ENCODE measurements at regions not wholly inside any gene's neighbourhood (a gene's known extent, or its start where the extent isn't known, plus 50 kb on each side); places are given as distances from the start of the nearest gene placed in this dataset.
A peak's percentile ranks its signal among the peaks of the same experiment; 100 is the strongest.

- no peak for DNase-seq
Observed at GRCh38 chr5:56617998-56618397, 197.4 kb upstream of the MAP3K1 start.

DNA sequence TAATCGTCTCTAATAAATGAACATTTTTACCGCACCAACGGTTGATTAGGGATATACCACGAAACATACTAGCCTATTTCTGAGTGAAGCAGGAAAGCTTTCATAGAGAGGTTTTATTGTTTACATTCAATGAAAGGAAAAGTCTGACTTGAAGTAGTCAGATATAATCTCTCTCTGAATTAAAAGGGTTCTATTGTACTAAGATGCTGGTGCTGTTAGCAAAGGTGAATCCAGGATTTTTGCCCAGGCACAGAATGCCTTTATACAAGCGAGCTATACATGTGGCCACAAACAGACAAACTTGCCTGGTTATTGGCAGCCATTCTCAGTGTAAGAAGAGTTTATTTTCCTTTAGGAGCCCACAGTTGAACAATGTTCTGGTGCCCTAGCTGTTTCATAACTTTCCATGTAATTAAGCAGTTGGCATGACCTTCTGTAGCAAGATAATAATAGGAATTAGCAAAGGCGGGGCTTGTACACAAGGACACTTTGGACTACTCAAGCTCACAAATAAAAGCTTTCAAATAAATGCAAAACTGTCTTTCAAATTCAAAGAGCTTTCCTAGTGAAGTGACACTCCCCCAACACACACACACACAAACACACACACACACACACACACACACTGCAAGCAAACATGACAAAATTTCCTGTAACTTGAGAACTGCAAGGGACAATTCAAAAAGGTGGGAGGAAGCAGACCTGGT is 198.7 kb upstream of the MAP3K1 start:
- no peak for DNase-seq

GRCh38 chr5:56615361-56616153 is 199.8 kb upstream of the MAP3K1 start:
- no peak for DNase-seq

DNA sequence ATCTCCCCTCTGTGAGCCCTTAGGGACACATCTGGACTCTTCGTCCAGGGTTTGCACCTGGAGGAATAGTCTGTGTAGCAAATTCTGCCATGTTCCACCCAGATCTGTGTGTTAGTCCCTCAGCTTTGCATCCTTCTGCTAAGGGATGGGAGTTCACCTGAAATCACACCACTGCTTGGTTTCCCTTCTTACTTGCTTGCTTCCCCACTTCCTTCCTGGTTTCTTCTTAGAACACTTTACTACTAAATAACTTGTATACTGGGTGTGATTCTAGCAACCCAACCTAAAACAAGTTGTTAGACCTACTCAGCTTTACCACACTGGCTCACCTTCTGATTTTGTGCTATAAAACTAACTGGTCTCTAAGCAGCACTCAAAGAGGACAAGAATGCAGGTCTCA is 202.6 kb upstream of the MAP3K1 start:
- DNase-seq: no peak

DNA sequence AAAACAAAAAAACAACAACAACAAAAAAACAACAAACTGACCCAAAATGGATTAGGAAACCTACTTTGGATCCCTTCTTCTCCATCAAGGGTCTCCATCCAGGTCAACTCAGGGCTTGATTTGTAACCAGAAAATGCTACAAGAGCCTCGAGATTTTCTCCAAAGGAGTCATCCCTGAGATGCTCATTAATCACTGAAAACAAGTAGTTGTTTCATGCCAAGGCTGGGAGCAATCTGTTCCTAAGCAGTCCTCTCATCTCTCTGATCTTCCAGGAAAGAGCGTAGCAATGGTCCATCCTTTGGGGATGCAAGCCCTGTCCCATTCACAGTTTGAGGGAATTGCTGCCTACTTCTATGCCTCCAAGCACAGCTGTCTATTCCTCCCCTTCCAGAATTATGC is 203.0 kb upstream of the MAP3K1 start:
- no peak for DNase-seq

DNA sequence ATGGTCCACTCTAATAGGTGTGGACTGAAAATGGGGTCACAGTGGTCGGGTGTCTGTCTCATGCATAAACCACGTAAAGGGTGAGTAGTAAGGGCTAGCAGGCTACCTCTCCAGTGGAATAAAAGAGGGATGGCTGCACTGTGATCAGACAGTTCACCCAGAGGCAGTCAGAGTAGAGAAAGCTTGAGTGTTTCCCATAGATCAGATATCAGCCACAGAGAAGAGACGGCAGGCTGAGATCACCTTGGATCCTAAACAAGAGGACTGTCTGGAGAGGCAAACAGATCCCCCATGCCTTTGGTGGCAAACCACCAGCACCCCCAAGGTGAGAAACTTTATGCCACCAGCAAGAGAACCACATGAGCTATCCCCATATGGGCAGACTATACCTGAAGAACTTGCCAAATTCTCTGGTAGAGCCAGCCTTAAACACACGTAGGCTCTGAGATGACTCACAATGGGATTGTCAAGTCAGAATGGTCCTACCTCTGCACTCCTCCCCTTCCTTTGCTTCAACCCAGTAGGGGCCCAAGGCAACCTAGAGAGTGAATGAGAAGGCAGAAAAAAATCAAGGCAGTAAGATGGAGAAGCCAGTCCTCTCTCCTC is 205.2 kb upstream of the MAP3K1 start:
- DNase-seq: no peak

DNA sequence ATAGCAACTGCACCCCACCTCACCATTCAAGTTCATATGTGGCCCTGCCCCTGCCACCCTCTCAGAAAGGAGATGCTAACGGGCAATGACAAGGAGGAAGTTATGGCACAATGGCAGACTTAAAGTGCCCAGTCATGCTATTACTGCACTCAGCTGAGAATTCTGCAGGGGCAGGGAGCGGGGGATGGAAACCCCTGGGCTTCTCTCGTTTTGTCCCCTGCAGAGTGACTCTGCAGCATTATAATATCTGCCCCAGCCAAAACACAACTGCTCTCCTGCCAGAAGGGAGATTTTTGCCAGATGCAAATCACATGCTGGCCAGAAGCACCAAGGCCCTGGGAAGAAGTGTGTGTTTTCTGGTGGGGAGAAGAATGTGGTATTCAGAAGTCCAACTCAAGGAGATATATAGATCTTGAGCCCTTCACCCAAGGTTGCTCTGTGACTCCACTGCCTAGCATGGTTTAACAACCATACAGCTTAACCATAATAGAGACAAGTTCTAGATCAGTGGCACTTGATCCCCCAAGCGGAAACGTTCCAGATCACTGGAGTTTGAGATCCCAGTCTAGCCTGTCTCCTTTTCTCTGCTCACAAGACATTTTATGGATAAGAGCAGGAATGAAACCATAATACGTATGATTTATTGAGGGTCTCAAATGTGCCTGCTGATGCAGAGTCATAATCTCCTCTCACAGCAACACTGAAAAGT is 207.0 kb upstream of the MAP3K1 start:
- peak; percentile 21 for DNase-seq

GRCh38 chr5:56607551-56607950 is 207.8 kb upstream of the MAP3K1 start:
- no peak for DNase-seq

DNA sequence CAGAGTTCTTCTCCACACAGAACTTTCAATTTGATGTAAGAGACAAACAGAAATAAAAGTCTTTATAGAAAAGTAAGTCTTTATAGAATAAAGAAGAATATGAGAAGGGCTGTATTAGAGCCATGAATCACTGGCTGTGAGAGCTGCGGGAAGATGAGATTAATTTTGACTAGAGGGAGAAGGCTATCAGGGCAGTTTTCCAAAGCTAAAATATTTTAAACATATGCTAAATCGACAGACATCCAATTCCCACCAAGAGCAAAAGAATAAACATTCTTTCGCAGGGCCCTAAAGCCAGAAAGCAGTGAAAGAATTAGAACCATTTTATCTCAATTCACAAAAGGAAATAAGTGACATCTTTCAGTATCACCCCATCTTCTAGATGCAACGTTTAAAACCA is 208.3 kb upstream of the MAP3K1 start:
- no peak for DNase-seq

DNA sequence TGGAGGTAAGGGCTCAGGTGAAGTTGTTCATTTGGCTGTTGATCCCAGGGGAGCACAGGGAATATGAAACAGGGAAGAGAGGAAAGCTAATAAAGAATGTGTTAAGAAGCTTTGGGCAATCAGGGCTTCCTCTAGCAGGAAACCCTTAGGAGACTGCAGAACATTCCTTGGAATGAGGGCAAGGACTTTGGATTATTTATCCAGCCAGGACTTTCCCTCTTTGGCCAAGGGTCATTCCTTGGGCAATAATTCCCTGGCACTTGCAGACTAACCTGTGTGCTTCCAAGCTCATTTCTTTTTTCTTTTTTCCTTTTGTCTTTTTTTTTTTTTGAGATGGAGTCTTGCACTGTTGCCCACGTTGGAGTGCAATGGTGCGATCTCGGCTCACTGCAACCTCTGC is 209.2 kb upstream of the MAP3K1 start:
- DNase-seq: no peak

- no peak for DNase-seq
Observed at GRCh38 chr5:56605231-56605630, 210.1 kb upstream of the MAP3K1 start.

GRCh38 chr5:56601641-56602071 is 213.7 kb upstream of the MAP3K1 start:
- DNase-seq: no peak

- no peak for DNase-seq
Observed at GRCh38 chr5:56598941-56599340, 216.4 kb upstream of the MAP3K1 start.

DNA sequence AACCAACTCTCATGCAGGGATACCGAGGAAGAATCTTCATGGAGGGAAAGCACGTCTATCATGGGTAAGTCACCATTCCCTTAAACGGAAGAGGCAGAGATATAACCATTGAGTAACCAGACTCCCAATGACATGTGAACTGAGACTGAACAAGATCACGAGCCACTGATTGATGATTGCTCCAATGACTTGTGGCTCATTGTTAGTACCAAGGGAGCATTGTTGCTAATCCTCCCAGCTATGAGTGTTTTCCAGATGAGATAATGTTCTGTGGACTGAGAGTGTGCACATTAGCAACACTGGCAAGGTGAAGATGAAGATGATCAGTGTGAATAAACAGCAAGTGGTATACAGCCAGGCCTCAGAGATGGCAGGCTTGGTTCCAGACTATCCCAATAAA is 219.2 kb upstream of the MAP3K1 start:
- DNase-seq: no peak

DNA sequence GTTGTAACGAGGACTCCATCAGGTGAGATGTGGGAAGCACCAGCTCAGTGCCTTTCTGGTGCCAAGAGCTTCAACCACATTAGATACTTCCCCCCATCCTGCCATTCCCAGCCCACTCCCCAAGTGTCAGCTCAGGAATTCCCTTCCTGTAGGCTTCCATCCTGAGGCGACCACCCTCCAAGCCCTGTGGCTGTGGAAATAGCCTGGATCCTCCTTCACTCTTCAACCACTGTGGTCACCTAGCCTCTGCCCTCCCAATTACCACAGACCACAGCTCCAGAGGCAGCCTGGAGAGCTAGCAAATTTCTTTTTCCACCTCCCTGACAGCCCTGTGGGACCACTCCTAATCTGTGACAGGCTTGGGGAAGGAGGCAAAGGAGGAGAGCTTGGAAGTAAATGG is 219.8 kb upstream of the MAP3K1 start:
- no peak for DNase-seq

DNA sequence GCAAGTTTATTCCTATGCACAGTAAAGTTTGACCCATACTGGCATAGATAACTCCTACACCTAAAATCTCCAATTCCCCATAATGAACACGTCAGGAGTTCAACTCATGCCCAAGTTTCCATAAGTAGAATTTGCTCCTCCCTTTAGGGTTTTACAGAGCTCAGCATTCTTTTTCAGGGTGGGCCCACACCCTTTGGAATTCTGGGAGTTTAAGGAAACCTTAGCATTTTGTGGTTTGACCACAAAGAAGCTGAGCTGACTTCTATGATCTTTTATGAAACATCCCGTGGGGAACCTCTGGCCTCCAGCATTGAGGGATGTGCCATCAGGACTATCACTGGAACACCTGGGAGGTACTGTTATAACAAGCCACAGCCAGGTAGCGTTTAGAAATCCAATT is 220.6 kb upstream of the MAP3K1 start:
- DNase-seq: no peak

DNA sequence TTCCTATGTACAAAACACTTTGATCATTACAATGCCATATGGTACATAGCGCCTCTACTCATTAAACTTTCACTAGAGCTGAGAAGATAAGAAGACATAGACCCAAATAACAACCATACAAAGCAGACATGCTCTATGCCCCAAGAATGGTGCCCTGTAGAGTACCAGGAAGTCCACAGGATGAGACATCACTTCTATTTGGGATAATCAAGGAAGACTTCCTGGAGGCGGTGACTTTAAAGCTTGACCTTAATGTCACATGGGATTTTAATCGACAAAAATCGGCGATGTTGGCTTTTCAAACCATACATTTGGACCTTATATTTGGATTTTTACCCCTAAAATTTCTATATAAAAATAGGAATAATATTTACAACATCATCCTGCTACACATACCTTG is 224.3 kb upstream of the MAP3K1 start:
- no peak for DNase-seq

DNA sequence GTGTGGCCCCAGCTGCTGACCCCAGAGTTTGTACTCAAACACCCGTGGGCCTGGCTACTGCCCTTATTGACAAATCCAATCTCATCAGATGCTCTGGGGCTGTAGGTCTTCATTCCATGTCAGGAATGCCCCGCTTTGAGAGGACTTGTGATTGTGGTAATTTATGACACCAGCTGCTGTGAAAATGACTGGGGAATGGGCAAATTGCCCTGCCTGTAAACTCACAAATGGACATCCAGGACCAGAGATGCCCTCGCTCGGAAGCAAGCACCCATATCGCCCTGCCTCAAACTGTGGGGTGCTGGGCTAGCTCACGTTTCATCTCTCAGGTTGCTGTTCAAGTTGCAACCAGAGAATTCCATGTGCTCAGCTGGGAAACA is 225.9 kb upstream of the MAP3K1 start:
- no peak for DNase-seq

DNA sequence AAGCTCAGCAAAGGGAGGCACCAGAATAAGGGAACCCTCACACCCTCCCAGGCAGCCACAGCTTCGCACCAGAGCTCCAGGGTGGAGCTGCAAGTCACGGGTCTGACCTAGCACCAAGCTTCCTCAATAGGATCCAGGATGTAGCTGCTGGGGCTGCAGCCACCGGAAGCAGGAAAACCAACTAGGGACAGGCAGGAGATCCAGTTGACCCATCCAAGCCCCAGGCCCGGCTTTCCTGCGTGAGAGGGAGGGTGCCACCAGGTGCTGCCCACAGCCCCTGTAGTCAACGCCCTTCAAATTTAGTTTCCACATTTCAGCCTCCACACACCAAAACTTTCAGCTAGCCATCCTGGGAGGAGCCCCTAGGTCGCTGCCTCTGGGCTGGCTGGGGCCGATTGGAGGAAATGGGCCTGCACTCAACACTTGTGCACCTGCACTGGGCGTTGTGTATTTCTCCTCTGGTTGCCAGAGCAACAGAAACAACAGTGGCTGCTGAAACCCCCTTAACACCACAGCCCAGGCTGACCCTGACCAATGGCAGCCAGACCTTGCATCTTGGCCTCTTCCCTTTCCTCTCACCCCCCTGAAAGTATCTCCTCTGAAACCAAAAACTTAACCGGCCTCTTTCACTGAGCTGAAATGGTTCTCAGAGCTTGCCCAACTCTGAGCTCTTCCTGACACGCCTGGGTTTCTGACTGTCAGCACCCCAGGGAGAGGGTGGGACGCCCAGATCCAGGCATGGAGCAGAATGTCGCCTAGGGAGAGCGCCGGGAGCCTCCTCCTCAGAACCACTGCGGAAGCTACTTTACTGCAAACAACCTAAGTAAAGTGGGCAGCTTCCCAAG is 226.5 kb upstream of the MAP3K1 start:
- peak; percentile 93 for DNase-seq

- DNase-seq: no peak
Observed at GRCh38 chr5:56588131-56588487, 227.2 kb upstream of the MAP3K1 start.

DNA sequence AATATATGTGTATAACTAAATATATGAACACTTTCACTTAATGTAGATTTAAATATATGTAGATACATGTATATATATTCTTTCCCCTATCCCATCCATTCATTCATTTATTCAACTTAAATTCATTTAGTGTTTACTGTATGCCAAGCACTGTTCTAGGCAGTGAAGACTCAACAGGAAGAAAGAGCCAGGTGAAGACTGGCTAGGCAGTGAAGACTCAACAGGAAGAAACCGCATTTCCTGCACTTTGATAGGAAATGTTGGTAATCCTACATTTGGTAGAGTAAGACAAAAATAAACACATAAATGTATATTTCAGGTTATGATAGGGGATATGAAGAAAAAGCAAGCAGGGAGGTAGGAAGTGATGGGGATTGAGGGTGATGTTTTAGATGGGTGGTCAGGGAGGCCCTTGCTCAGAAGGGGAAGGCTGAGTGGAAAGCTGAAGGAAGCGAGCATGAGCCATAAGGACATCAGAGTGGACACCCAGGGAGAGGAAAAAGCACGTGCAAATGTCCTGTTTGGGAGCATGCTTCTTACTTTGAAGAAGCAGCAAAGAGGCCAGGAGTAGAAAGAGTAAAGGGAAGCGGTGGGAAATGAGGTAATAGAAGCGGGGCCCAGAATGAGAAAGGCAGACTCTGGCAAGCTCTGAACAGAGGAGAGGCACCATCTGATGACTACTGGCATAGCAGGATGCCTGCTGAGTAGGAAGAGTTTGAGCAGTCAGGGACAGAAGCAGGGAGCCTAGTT is 227.8 kb upstream of the MAP3K1 start:
- DNase-seq: no peak
